Left lung (tissue), 4 donors: ENCODE measurements at regions not wholly inside any gene's neighbourhood (a gene's known extent, or its start where the extent isn't known, plus 50 kb on each side); places are given as distances from the start of the nearest gene placed in this dataset.

Experiments used
- ATAC-seq: fragments of 200-7000 bp; cut with Tn5 transposase; one replicate; pipeline ENCODE4 v1.9.1; 2020; ENCODE audit warnings: moderate library complexity
- DNase-seq, 4 donors: peaks; one replicate each; pipeline ENCODE4 v3.0.0-alpha.2; 2013 to 2020
- H3K27ac ChIP-seq, 2 donors: fragments of 200-600 bp; sonication (generic) in 1 of 2; one replicate each; pipeline versions ENCODE4 v1.5.0 to v1.8.0; 2020 to 2021
- H3K27me3 ChIP-seq, 2 donors: fragments of 200-600 bp; sonication (generic) in 1 of 2; one replicate each; pipeline versions ENCODE4 v1.5.0 to v1.8.0; 2020 to 2021
- H3K36me3 ChIP-seq, 2 donors: fragments of 200-600 bp; sonication (generic) in 1 of 2; one replicate each; pipeline versions ENCODE4 v1.5.0 to v1.8.0; 2020 to 2021
- H3K4me1 ChIP-seq, 2 donors: fragments of 200-600 bp; one replicate each; pipeline ENCODE4 v1.8.0; 2021
- H3K4me3 ChIP-seq, 2 donors: fragments of 200-600 bp; sonication (generic) in 1 of 2; one replicate each; pipeline versions ENCODE4 v1.5.0 to v1.8.0; 2020 to 2021; ENCODE audit warnings: mild to moderate bottlenecking in 1 of 2
- H3K9me3 ChIP-seq, 2 donors: fragments of 200-600 bp; sonication (generic) in 1 of 2; one replicate each; pipeline versions ENCODE4 v1.5.0 to v1.8.0; 2020 to 2021
- CTCF ChIP-seq, 2 donors: fragments of 200-600 bp; sonication (generic) in 1 of 2; IDR thresholded peaks; one replicate each; pipeline versions ENCODE4 v1.5.0 to v1.8.0; 2021; ENCODE audit warnings: antibody characterized with exemption in 2 of 2
- intact Hi-C, 2 donors: fragments of 100-400 bp; cut with DNase I; formaldehyde crosslinking; loops; one replicate each; pipeline versions ENCODE4 v1.11.2 to v1.14.2; 2022
- donor health status: DM: no; HTN: yes; CAD: no.
- donor health status: DM: no; HTN: no; CAD: no.

GRCh38 chr6:105781915-105782314 lies 304.2 kb upstream of the PRDM1 start:
- H3K4me1 ChIP-seq = peaks cover 0 to 36% of the 10 kb centered on the region in 2 donors
- ATAC-seq (no peak), DNase-seq (no peak)
- no peak for TF ChIP-seq CTCF (IDR thresholded peaks at IDR 0.05)
- no peak overlapping the region for H3K27ac ChIP-seq
- H3K9me3 ChIP-seq = no peaks in the 10 kb centered on the region
- no peaks in the 10 kb centered on the region for H3K36me3 ChIP-seq
- intact Hi-C loops = no loop called here
- H3K27me3 ChIP-seq = no peaks in the 10 kb centered on the region
- no peak overlapping the region for H3K4me3 ChIP-seq

- peaks cover 0 to 31% of the 10 kb centered on the region in 2 donors for H3K4me1 ChIP-seq
Observed at GRCh38 chr6:105781248-105781647, 304.9 kb upstream of the PRDM1 start.

GRCh38 chr6:105780146-105780860 lies 305.8 kb upstream of the PRDM1 start:
- no peak for ATAC-seq
- intact Hi-C loops = no loop called here

More at GRCh38 chr6:105781248-105781647, 304.9 kb upstream of the PRDM1 start:
- H3K4me3 ChIP-seq = no peak overlapping the region
- no peaks in the 10 kb centered on the region for H3K27me3 ChIP-seq
- no peak for TF ChIP-seq CTCF (IDR thresholded peaks at IDR 0.05)
- ATAC-seq (no peak), DNase-seq (no peak)
- intact Hi-C loops = no loop called here
- H3K27ac ChIP-seq = no peak overlapping the region
- H3K36me3 ChIP-seq = no peaks in the 10 kb centered on the region
- no peaks in the 10 kb centered on the region for H3K9me3 ChIP-seq

GRCh38 chr6:105779110-105779509 lies 307.0 kb upstream of the PRDM1 start:
- Histone ChIP-seq H3K9me3 (peaks cover 0 to 14% of the 10 kb centered on the region in 2 donors), H3K4me1 (peaks cover 0 to 11% of the 10 kb centered on the region in 2 donors), H3K4me3 (no peak overlapping the region), H3K27me3 (no peaks in the 10 kb centered on the region), H3K27ac (no peak overlapping the region), H3K36me3 (no peaks in the 10 kb centered on the region)
- no peak for TF ChIP-seq CTCF (IDR thresholded peaks at IDR 0.05)
- ATAC-seq = no peak
- intact Hi-C loops = no loop called here
- DNase-seq = no peak

More at GRCh38 chr6:105780146-105780860, 305.8 kb upstream of the PRDM1 start:
- TF ChIP-seq CTCF (IDR thresholded peaks at IDR 0.05) = no peak
- H3K4me1 ChIP-seq = peaks cover 0 to 21% of the 10 kb centered on the region in 2 donors
- no peaks in the 10 kb centered on the region for H3K27me3 ChIP-seq
- DNase-seq = no peak
- H3K9me3 ChIP-seq = peaks cover 0 to 7% of the 10 kb centered on the region in 2 donors
- no peaks in the 10 kb centered on the region for H3K36me3 ChIP-seq
- no peak overlapping the region for H3K4me3 ChIP-seq
- H3K27ac ChIP-seq = no peak overlapping the region

- Histone ChIP-seq H3K4me1 (no peaks in the 10 kb centered on the region), H3K27ac (no peak overlapping the region), H3K9me3 (peaks cover 0 to 14% of the 10 kb centered on the region in 2 donors), H3K4me3 (no peak overlapping the region), H3K27me3 (no peaks in the 10 kb centered on the region), H3K36me3 (no peaks in the 10 kb centered on the region)
- DNase-seq = no peak
- intact Hi-C loops = no loop called here
- ATAC-seq = no peak
- no peak for TF ChIP-seq CTCF (IDR thresholded peaks at IDR 0.05)
Observed at GRCh38 chr6:105775095-105775494, 311.0 kb upstream of the PRDM1 start.
